Tibial nerve (tissue), 4 donors: ENCODE measurements at regions not wholly inside any gene's neighbourhood (a gene's known extent, or its start where the extent isn't known, plus 50 kb on each side); places are given as distances from the start of the nearest gene placed in this dataset.

Experiments
- DNase-seq, 2 donors: peaks; one replicate each; pipeline ENCODE4 v3.0.0-alpha.2; 2019; ENCODE audit warnings: low spot score in 2 of 2
- H3K27ac ChIP-seq, 4 donors: fragments of 200-600 bp; sonication (generic) in 3 of 4; one replicate each; pipeline ENCODE4 v1.5.1; 2017 to 2019; ENCODE audit warnings: mild to moderate bottlenecking in 1 of 4
- H3K27me3 ChIP-seq, 2 donors: fragments of 200-600 bp; sonication (generic) in 1 of 2; one replicate each; pipeline versions ENCODE4 v1.5.1 to v1.6.0; 2017 to 2019
- H3K36me3 ChIP-seq, 3 donors: fragments of 200-600 bp; sonication (generic); one replicate each; pipeline ENCODE4 v1.5.1; 2018 to 2019
- H3K4me1 ChIP-seq, 4 donors: fragments of 200-600 bp; sonication (generic) in 3 of 4; one replicate each; pipeline ENCODE4 v1.5.1; 2017 to 2019
- H3K4me3 ChIP-seq, 4 donors: fragments of 200-600 bp; sonication (generic) in 3 of 4; one replicate each; pipeline ENCODE4 v1.5.1; 2017 to 2019; ENCODE audit warnings: mild to moderate bottlenecking in 1 of 4, moderate library complexity in 1 of 4
- H3K9me3 ChIP-seq, 4 donors: fragments of 200-600 bp; sonication (generic) in 3 of 4; one replicate each; pipeline ENCODE4 v1.5.1; 2017 to 2019
- CTCF ChIP-seq, 5 experiments: fragments of 200-600 bp in 3 of 5; fragments of 450-650 bp in 2 of 5; sonication (generic) in 3 of 5; IDR thresholded peaks; one replicate each; pipeline ENCODE4 v1.5.1; 2016 to 2019; ENCODE audit warnings: antibody characterized with exemption in 5 of 5, mild to moderate bottlenecking in 3 of 5, moderate library complexity in 2 of 5
- EP300 ChIP-seq, 2 donors: sonication (generic); formaldehyde crosslinking; IDR thresholded peaks; one replicate each; pipeline ENCODE4 v1.6.1; 2017; ENCODE audit warnings: antibody characterized with exemption in 2 of 2, mild to moderate bottlenecking in 1 of 2
- POLR2A ChIP-seq, 2 donors: fragments of 450-650 bp; IDR thresholded peaks; one replicate each; pipeline ENCODE4 v1.6.1; 2017; ENCODE audit warnings: antibody characterized with exemption in 2 of 2, mild to moderate bottlenecking in 2 of 2, moderate library complexity in 2 of 2
- WGBS, 2 donors: methylation state at CpG; one replicate each; pipeline ENCODE4 v1.1.5; 2018; 5-methylcytosine and 5-hydroxymethylcytosine counted together

- Histone ChIP-seq H3K4me3 (no peak overlapping the region), H3K36me3 (no peaks in the 10 kb centered on the region), H3K27me3 (no peaks in the 10 kb centered on the region), H3K4me1 (no peaks in the 10 kb centered on the region), H3K27ac (no peak overlapping the region), H3K9me3 (no peaks in the 10 kb centered on the region)
- TF ChIP-seq POLR2A (IDR thresholded peaks at IDR 0.05) (no peak), EP300 (IDR thresholded peaks at IDR 0.05) (no peak)
- 92 to 95% methylated on average over 5 of the region's 5 CpGs for WGBS, 2 donors
- DNase-seq = no peak
Observed at GRCh38 chr2:60281730-60282129, 271.7 kb downstream of the BCL11A start.

- H3K27ac ChIP-seq = no peak overlapping the region
- WGBS, 2 donors = 85 to 95% methylated on average over 3 of the region's 3 CpGs
- H3K4me3 ChIP-seq = no peak overlapping the region
- DNase-seq = no peak
- peaks cover 0 to 3% (median 0%) of the 10 kb centered on the region in 4 donors for H3K9me3 ChIP-seq
- H3K36me3 ChIP-seq = no peaks in the 10 kb centered on the region
- no peaks in the 10 kb centered on the region for H3K4me1 ChIP-seq
- TF ChIP-seq EP300 (IDR thresholded peaks at IDR 0.05) (no peak), POLR2A (IDR thresholded peaks at IDR 0.05) (no peak), CTCF (IDR thresholded peaks at IDR 0.05) (no peak)
- no peaks in the 10 kb centered on the region for H3K27me3 ChIP-seq
Observed at GRCh38 chr2:60280238-60280637, 273.2 kb downstream of the BCL11A start.

- WGBS, 2 donors = 80 to 83% methylated on average over 4 of the region's 4 CpGs
- DNase-seq = no peak
- Histone ChIP-seq H3K4me1 (no peaks in the 10 kb centered on the region), H3K27me3 (no peaks in the 10 kb centered on the region), H3K9me3 (peaks cover 0 to 16% (median 0%) of the 10 kb centered on the region in 4 donors), H3K36me3 (no peaks in the 10 kb centered on the region), H3K4me3 (no peak overlapping the region), H3K27ac (no peak overlapping the region)
- TF ChIP-seq POLR2A (IDR thresholded peaks at IDR 0.05) = no peak
- no peak for TF ChIP-seq EP300 (IDR thresholded peaks at IDR 0.05)
- TF ChIP-seq CTCF (IDR thresholded peaks at IDR 0.05) = no peak
Observed at GRCh38 chr2:60278906-60279305, 274.5 kb downstream of the BCL11A start.

GRCh38 chr2:60275958-60276357 lies 277.5 kb downstream of the BCL11A start:
- Histone ChIP-seq H3K36me3 (no peaks in the 10 kb centered on the region), H3K9me3 (peaks cover 0 to 16% (median 0%) of the 10 kb centered on the region in 4 donors), H3K4me3 (no peak overlapping the region), H3K27me3 (no peaks in the 10 kb centered on the region), H3K4me1 (no peaks in the 10 kb centered on the region), H3K27ac (no peak overlapping the region)
- DNase-seq = no peak
- 79% methylated on average over 3 of the region's 3 CpGs for WGBS, 2 donors
- TF ChIP-seq EP300 (IDR thresholded peaks at IDR 0.05) (no peak), CTCF (IDR thresholded peaks at IDR 0.05) (no peak), POLR2A (IDR thresholded peaks at IDR 0.05) (no peak)

- TF ChIP-seq EP300 (IDR thresholded peaks at IDR 0.05) (no peak), CTCF (IDR thresholded peaks at IDR 0.05) (no peak), POLR2A (IDR thresholded peaks at IDR 0.05) (no peak)
- Histone ChIP-seq H3K4me1 (no peaks in the 10 kb centered on the region), H3K36me3 (no peaks in the 10 kb centered on the region), H3K4me3 (no peak overlapping the region), H3K9me3 (peaks cover 0 to 16% (median 0%) of the 10 kb centered on the region in 4 donors), H3K27me3 (no peaks in the 10 kb centered on the region), H3K27ac (no peak overlapping the region)
- 84 to 87% methylated on average over 3 of the region's 3 CpGs for WGBS, 2 donors
- DNase-seq = no peak
Observed at GRCh38 chr2:60273836-60274235, 279.6 kb downstream of the BCL11A start.

- Histone ChIP-seq H3K27me3 (no peaks in the 10 kb centered on the region), H3K36me3 (no peaks in the 10 kb centered on the region), H3K27ac (no peak overlapping the region), H3K4me1 (no peaks in the 10 kb centered on the region), H3K9me3 (peaks cover 0 to 16% (median 0%) of the 10 kb centered on the region in 4 donors), H3K4me3 (no peak overlapping the region)
- 65 to 70% methylated on average over 5 of the region's 5 CpGs for WGBS, 2 donors
- DNase-seq = no peak
- TF ChIP-seq EP300 (IDR thresholded peaks at IDR 0.05) (no peak), CTCF (IDR thresholded peaks at IDR 0.05) (no peak), POLR2A (IDR thresholded peaks at IDR 0.05) (no peak)
Observed at GRCh38 chr2:60271713-60272112, 281.7 kb downstream of the BCL11A start.
